Progenitor cell of endocrine pancreas (in vitro differentiated cells): ENCODE measurements at regions not wholly inside any gene's neighbourhood (a gene's known extent, or its start where the extent isn't known, plus 50 kb on each side); places are given as distances from the start of the nearest gene placed in this dataset.
A peak's percentile ranks its signal among the peaks of the same experiment; 100 is the strongest.

ENCODE experiments used
- DNase-seq: peaks from one replicate; pipeline ENCODE4 v3.0.0; 2021; ENCODE audit warnings: low spot score; ENCODE audit not compliant: unreplicated experiment
- H3K27ac Mint-ChIP-seq: 2 replicates; pipeline ENCODE4 v1.8.0; 2021; ENCODE audit warnings: mild to moderate bottlenecking, moderate library complexity, mixed read lengths
- H3K27me3 Mint-ChIP-seq: 2 replicates; pipeline ENCODE4 v1.8.0; 2021; ENCODE audit warnings: mixed read lengths
- H3K36me3 Mint-ChIP-seq: 2 replicates; pipeline ENCODE4 v1.8.0; 2022; ENCODE audit warnings: mixed read lengths; ENCODE audit not compliant: insufficient read depth
- H3K4me1 Mint-ChIP-seq: 2 replicates; pipeline ENCODE4 v1.8.0; 2021; ENCODE audit warnings: low read depth, mixed read lengths
- H3K4me3 Mint-ChIP-seq: 2 replicates; pipeline ENCODE4 v1.8.0; 2021; ENCODE audit warnings: low read depth, mild to moderate bottlenecking, moderate library complexity, mixed read lengths
- H3K9me3 Mint-ChIP-seq: 2 replicates; pipeline ENCODE4 v1.8.0; 2021; ENCODE audit warnings: low read depth, mixed read lengths
- CTCF ChIP-seq: fragments of 200-600 bp; sonication (generic); IDR thresholded peaks from one replicate; pipeline ENCODE4 v1.5.0; 2021; ENCODE audit warnings: antibody characterized with exemption, mild to moderate bottlenecking; ENCODE audit not compliant: unreplicated experiment

DNA sequence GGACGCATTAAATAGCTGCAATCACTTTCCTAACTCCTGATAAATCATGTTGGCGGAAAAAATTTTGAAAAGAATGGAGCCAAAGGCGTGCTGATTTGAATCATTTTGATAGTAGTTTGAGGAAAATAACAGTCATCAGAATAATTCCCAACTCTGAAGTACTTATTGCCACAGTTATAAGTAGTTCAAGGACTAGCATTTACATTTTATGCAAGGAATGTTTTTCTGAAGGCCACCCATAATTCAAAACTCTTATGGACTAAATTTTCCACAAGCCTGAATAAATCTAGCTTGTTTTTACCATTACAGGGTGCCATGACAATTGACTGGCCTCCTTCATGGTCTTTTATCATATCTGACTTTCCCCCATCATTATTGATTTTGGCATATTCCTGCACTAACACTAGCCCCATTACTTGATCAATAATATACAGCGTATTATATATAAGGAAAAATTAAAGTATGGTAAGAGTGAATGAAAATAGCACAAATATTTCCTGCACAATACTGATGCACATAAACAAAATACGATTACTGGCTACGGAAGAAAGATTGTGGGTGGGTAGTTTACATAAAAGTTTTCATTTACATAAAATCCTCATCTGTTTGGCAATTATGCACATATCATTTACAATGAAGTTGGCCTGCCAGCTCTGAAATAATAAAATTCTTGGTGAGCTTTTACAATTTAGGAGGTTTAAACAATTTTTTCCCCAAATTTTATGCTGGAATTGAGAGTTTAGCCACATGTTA, 334.6 kb downstream of the ARL6IP6 start:
- DNase-seq: no peak
- Mint-ChIP-seq H3K4me3 (no peak overlapping the region), H3K36me3 (no peaks in the 10 kb centered on the region), H3K27me3 (no peaks in the 10 kb centered on the region), H3K9me3 (no peaks in the 10 kb centered on the region), H3K4me1 (peaks cover 7% of the 10 kb centered on the region), H3K27ac (no peak overlapping the region)
- TF ChIP-seq CTCF: no peak

DNA sequence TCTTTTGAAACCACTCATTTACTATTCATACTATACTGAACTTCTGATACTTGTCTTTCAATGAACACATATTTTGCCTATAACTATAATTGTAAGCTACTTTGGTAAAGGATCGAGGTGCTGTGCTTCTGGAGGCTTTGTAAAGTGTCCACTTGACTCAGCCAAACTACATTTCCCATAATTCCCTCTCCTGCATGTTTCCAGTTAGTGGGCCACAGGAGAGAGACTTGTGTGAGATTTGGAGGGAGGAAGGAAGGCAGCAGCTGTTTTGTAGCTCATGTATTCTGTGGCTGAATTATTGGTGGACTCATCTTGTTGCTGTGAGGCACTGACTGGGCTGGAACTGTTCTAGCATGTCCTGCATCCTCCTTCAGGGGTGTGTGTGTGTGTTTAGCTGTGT, 328.8 kb downstream of the ARL6IP6 start:
- Mint-ChIP-seq H3K4me1 (peaks cover 3% of the 10 kb centered on the region), H3K27me3 (no peaks in the 10 kb centered on the region), H3K36me3 (no peaks in the 10 kb centered on the region), H3K4me3 (no peak overlapping the region), H3K9me3 (no peaks in the 10 kb centered on the region), H3K27ac (peak overlapping the region; percentile 8)
- no peak for TF ChIP-seq CTCF
- DNase-seq: no peak

DNA sequence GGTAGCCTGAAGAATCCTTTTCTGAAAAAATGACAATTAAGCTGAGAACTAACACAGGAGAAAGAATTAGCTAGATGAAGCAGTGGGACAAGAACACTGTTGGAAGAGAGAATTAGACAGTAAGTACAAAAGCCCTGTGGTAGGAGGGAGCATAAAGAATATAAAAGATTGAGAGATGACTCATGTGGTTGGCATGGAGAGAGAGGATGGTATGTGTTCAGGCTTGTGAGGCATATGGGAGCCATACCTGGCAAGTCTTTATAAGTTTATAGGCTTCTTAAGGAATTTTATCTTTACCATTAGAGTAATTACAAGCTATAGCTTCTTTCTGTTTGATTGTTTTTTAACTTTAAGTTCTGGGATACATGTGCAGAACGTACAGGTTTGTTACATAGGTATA, 325.0 kb downstream of the ARL6IP6 start:
- no peak for DNase-seq
- no peak for TF ChIP-seq CTCF
- Mint-ChIP-seq H3K36me3 (no peaks in the 10 kb centered on the region), H3K27ac (no peak overlapping the region), H3K27me3 (no peaks in the 10 kb centered on the region), H3K4me3 (no peak overlapping the region), H3K4me1 (peaks cover 3% of the 10 kb centered on the region), H3K9me3 (peaks cover 7% of the 10 kb centered on the region)

DNA sequence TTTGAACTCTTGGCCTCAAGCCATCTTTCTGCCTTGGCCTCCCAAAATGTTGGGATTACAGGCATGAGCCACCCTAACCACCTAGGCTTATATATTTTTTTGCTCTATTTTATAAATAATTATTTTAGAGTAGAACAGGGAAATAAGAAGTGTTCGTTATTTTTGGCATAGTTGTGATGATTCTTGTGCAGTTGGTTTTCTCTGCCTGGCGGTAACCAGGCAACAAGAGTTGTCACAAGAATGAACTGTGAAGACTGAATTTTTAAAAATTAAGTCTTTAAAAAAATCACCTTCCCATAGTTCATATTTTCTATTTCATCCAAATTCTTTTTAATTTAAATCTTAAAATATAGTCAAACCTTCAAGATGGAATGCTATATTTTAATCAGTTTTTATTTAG, 310.2 kb downstream of the ARL6IP6 start:
- Mint-ChIP-seq H3K4me3 (no peak overlapping the region), H3K4me1 (no peaks in the 10 kb centered on the region), H3K27ac (no peak overlapping the region), H3K36me3 (no peaks in the 10 kb centered on the region), H3K27me3 (no peaks in the 10 kb centered on the region), H3K9me3 (no peaks in the 10 kb centered on the region)
- no peak for TF ChIP-seq CTCF
- DNase-seq: no peak

DNA sequence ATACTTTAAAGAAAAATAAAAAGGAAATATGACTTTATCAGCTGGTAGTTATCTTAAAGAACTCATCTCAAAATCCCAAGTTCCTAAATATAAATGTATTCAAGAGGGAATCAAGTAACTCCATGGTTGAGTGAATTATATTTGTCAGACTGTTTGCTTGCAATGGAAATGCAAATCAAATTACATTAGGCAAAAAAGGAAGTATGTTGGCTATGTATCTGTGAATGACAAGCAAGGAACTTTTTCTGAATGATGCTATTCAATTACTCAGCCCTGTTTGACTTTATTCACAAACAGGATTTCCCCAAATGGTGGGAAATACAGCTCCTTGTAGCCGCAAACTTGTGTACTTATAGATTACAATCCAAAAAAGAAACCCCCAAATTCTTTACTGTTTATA, 309.1 kb downstream of the ARL6IP6 start:
- TF ChIP-seq CTCF: no peak
- no peaks in the 10 kb centered on the region for H3K4me1 Mint-ChIP-seq
- H3K27me3 Mint-ChIP-seq: no peaks in the 10 kb centered on the region
- DNase-seq: no peak
- H3K9me3 Mint-ChIP-seq: no peaks in the 10 kb centered on the region
- no peaks in the 10 kb centered on the region for H3K36me3 Mint-ChIP-seq
- H3K4me3 Mint-ChIP-seq: no peak overlapping the region
- H3K27ac Mint-ChIP-seq: no peak overlapping the region
